ENCODE measurements at regions not wholly inside any gene's neighbourhood (a gene's known extent, or its start where the extent isn't known, plus 50 kb on each side); places are given as distances from the start of the nearest gene placed in this dataset.

GRCh38 chr6:14470101-14470500, 352.5 kb downstream of the CD83 start:
- peaks cover 0 to 3% of the 10 kb centered on the region in 2 experiments; a peak in 3 of 4 replicates for H3K4me1 Mint-ChIP-seq
- no CpG with 5 or more reads among the region's 3 CpGs for WGBS (ENCODE audit: extremely low coverage, insufficient read length, low lambda C conversion rate)
- H3K27me3 ChIP-seq (ENCODE audit: insufficient read depth, low read length) = no peaks in the 10 kb centered on the region
- no peaks in the 10 kb centered on the region for H3K9me3 ChIP-seq (ENCODE audit: control insufficient read depth, low read depth, low read length)
- H3K27ac Mint-ChIP-seq = no peak overlapping the region
- H2BK120ac ChIP-seq (ENCODE audit: low read depth, low read length, poor library complexity, severe bottlenecking) = no peak overlapping the region
- no peak overlapping the region for H3K56ac ChIP-seq (ENCODE audit: insufficient read length, low read depth, low read length)
- no peak overlapping the region for H3T11ph ChIP-seq (ENCODE audit: low read length)
- H4K91ac ChIP-seq (ENCODE audit: insufficient read length, low read depth, low read length) = no peak overlapping the region
- TF ChIP-seq CTCF (conservative IDR thresholded peaks at IDR 0.05) = no peak
- H3K9ac ChIP-seq (ENCODE audit: extremely low read depth, insufficient read length, low read length) = no peak overlapping the region
- peaks cover 6 to 11% of the 10 kb centered on the region in 2 experiments; a peak in 4 of 5 replicates for H3K9me3 Mint-ChIP-seq
- no peak overlapping the region for H2BK12ac ChIP-seq (ENCODE audit: insufficient read length, low read depth, low read length)
- no peak overlapping the region for H3K4me2 ChIP-seq (ENCODE audit: insufficient read depth, insufficient read length, low read length)
- no peaks in the 10 kb centered on the region for H4K20me1 ChIP-seq (ENCODE audit: control insufficient read depth, insufficient read depth, insufficient read length)
- no peak overlapping the region for H3K14ac ChIP-seq (ENCODE audit: insufficient read depth, low read length)
- no peak overlapping the region for H2AFZ ChIP-seq (ENCODE audit: low read length)
- no peaks in the 10 kb centered on the region for H3K79me2 ChIP-seq (ENCODE audit: insufficient read depth, low read length)
- H4K5ac ChIP-seq (ENCODE audit: insufficient read length, low read depth, low read length) = no peak overlapping the region
- no peak overlapping the region for H4K8ac ChIP-seq (replicated peaks; ENCODE audit: insufficient read length, low read depth, low read length)
- H2BK20ac ChIP-seq (ENCODE audit: low read depth, low read length, poor library complexity, severe bottlenecking) = no peak overlapping the region
- no peak overlapping the region for H2AK5ac ChIP-seq (ENCODE audit: insufficient read length, low read length)
- H3K23ac ChIP-seq (ENCODE audit: insufficient read length, low read depth, low read length) = no peak overlapping the region
- DNase-seq = no peak
- H3K4ac ChIP-seq (ENCODE audit: low read depth, low read length) = no peak overlapping the region
- peaks cover 4 to 7% (median 4%) of the 10 kb centered on the region in 3 experiments for H3K36me3 Mint-ChIP-seq (ENCODE audit: insufficient read depth in 1 of 3, low read depth in 3 of 3)
- no peaks in the 10 kb centered on the region for H3K79me1 ChIP-seq (ENCODE audit: insufficient read depth, low read depth, low read length, poor library complexity, severe bottlenecking)
- H2BK5ac ChIP-seq (ENCODE audit: insufficient read length, low read length) = no peak overlapping the region
- H3K4me3 Mint-ChIP-seq = no peak overlapping the region
- H2BK15ac ChIP-seq (ENCODE audit: low read depth, low read length) = no peak overlapping the region
- H3K27me3 Mint-ChIP-seq (ENCODE audit: low read depth) = no peaks in the 10 kb centered on the region; the same call in 1 of the 2 replicates
- H3K4me1 ChIP-seq (ENCODE audit: insufficient read depth, low read length) = no peaks in the 10 kb centered on the region
- no peak overlapping the region for H3K18ac ChIP-seq (ENCODE audit: insufficient read length, low read depth, low read length)
- H3K23me2 ChIP-seq (ENCODE audit: insufficient read length, low read depth, low read length, poor library complexity, severe bottlenecking) = no peaks in the 10 kb centered on the region
- no peak overlapping the region for H3K27ac ChIP-seq (ENCODE audit: insufficient read length, low read depth, low read length)
